ENCODE measurements at regions not wholly inside any gene's neighbourhood (a gene's known extent, or its start where the extent isn't known, plus 50 kb on each side); places are given as distances from the start of the nearest gene placed in this dataset.
"Not testable (repeated sequence)": the region's sequence is repeated elsewhere in the genome, so short reads cannot be mapped to it uniquely, and the experiment has no call there.

GRCh38 chr18:54662986-54663385 is 71.9 kb downstream of the DYNAP start:
- DNase-seq (ENCODE audit: low read depth): peak; percentile 57

GRCh38 chr18:54669701-54670100 is 78.7 kb downstream of the DYNAP start:
- DNase-seq (ENCODE audit: low read depth): not testable (repeated sequence)

- DNase-seq (ENCODE audit: low read depth): peak; percentile 52
Observed at GRCh38 chr18:54671291-54671881, 80.3 kb downstream of the DYNAP start.

GRCh38 chr18:54672109-54672508 is 81.1 kb downstream of the DYNAP start:
- DNase-seq (ENCODE audit: low read depth): no peak

- DNase-seq (ENCODE audit: low read depth): peak; percentile 45
Observed at GRCh38 chr18:54672846-54673475, 81.9 kb downstream of the DYNAP start.

- DNase-seq (ENCODE audit: low read depth): no peak
Observed at GRCh38 chr18:54673936-54674335, 82.9 kb downstream of the DYNAP start.

GRCh38 chr18:54675076-54675475 is 84.0 kb downstream of the DYNAP start:
- DNase-seq (ENCODE audit: low read depth): peak; percentile 62

- peak; percentile 82 for DNase-seq (ENCODE audit: low read depth)
Observed at GRCh38 chr18:54679318-54680149, 88.5 kb downstream of the DYNAP start.

GRCh38 chr18:54684784-54685183 is 93.7 kb downstream of the DYNAP start:
- DNase-seq (ENCODE audit: low read depth): peak; percentile 79

GRCh38 chr18:54689319-54689718 is 98.3 kb downstream of the DYNAP start:
- no peak for DNase-seq (ENCODE audit: low read depth)

- DNase-seq (ENCODE audit: low read depth): no peak
Observed at GRCh38 chr18:54690198-54690597, 99.2 kb downstream of the DYNAP start.

- DNase-seq (ENCODE audit: low read depth): no peak
Observed at GRCh38 chr18:54692463-54692862, 101.4 kb downstream of the DYNAP start.

- no peak for DNase-seq (ENCODE audit: low read depth)
Observed at GRCh38 chr18:54696616-54697293, 105.7 kb downstream of the DYNAP start.

- no peak for DNase-seq (ENCODE audit: low read depth)
Observed at GRCh38 chr18:54700580-54700979, 109.5 kb downstream of the DYNAP start.

- DNase-seq (ENCODE audit: low read depth): no peak
Observed at GRCh38 chr18:54702686-54703085, 111.6 kb downstream of the DYNAP start.

GRCh38 chr18:54710074-54710899 is 118.0 kb upstream of the RAB27B start:
- no peak for DNase-seq (ENCODE audit: low read depth)

GRCh38 chr18:54710900-54711281 is 117.4 kb upstream of the RAB27B start:
- no peak for DNase-seq (ENCODE audit: low read depth)

GRCh38 chr18:54712306-54712705 is 116.0 kb upstream of the RAB27B start:
- DNase-seq (ENCODE audit: low read depth): peak; percentile 72

GRCh38 chr18:54712758-54713157 is 115.5 kb upstream of the RAB27B start:
- DNase-seq (ENCODE audit: low read depth): no peak

GRCh38 chr18:54713386-54713785 is 114.9 kb upstream of the RAB27B start:
- no peak for DNase-seq (ENCODE audit: low read depth)

- DNase-seq (ENCODE audit: low read depth): no peak
Observed at GRCh38 chr18:54714851-54715250, 113.4 kb upstream of the RAB27B start.

- no peak for DNase-seq (ENCODE audit: low read depth)
Observed at GRCh38 chr18:54716586-54716985, 111.7 kb upstream of the RAB27B start.
